Adrenal gland (tissue), 9 donors: ENCODE measurements at regions not wholly inside any gene's neighbourhood (a gene's known extent, or its start where the extent isn't known, plus 50 kb on each side); places are given as distances from the start of the nearest gene placed in this dataset.

Experiments
- DNase-seq, 7 donors: peaks; one replicate each; pipeline ENCODE4 v3.0.0-alpha.2; 2019 to 2020
- H3K27ac ChIP-seq, 5 donors: fragments of 200-600 bp; sonication (generic) in 4 of 5; 1 replicate in 3 of 5; 2 replicates in 2 of 5; pipeline versions ENCODE4 v1.5.1 to v1.8.0; 2016 to 2020; ENCODE audit warnings: mild to moderate bottlenecking in 1 of 5
- H3K27me3 ChIP-seq: fragments of 200-600 bp; 2 replicates; pipeline ENCODE4 v1.8.0; 2021
- H3K36me3 ChIP-seq, 2 donors: fragments of 200-600 bp; replicated peaks in 1 of 2; 1 replicate in 1 of 2; 2 replicates in 1 of 2; pipeline versions ENCODE4 v1.5.1 to v1.8.0; 2018 to 2022
- H3K4me1 ChIP-seq, 2 donors: fragments of 200-600 bp; replicated peaks in 1 of 2; 1 replicate in 1 of 2; 2 replicates in 1 of 2; pipeline versions ENCODE4 v1.5.1 to v1.8.0; 2018 to 2021
- H3K4me3 ChIP-seq, 4 donors: fragments of 200-600 bp; sonication (generic) in 3 of 4; one replicate each; pipeline ENCODE4 v1.5.1; 2016 to 2018
- H3K9me3 ChIP-seq, 3 donors: fragments of 200-600 bp; sonication (generic) in 1 of 3; replicated peaks in 1 of 3; 1 replicate in 2 of 3; 2 replicates in 1 of 3; pipeline versions ENCODE4 v1.5.1 to v1.8.0; 2016 to 2021
- CTCF ChIP-seq, 6 experiments: fragments of 450-650 bp in 4 of 6; fragments of 200-600 bp in 2 of 6; sonication (generic) in 1 of 6; IDR thresholded peaks; 1 replicate in 5 of 6; 2 replicates in 1 of 6; pipeline versions ENCODE4 v1.5.1 to v1.8.0; 2016 to 2021; ENCODE audit warnings: antibody characterized with exemption in 6 of 6, mild to moderate bottlenecking in 2 of 6, moderate library complexity in 1 of 6
- POLR2A ChIP-seq, 2 donors: fragments of 450-650 bp; IDR thresholded peaks; one replicate each; pipeline ENCODE4 v1.6.1; 2017; ENCODE audit warnings: antibody characterized with exemption in 2 of 2, mild to moderate bottlenecking in 2 of 2, moderate library complexity in 1 of 2
- WGBS, 4 donors: extraction: QIAGEN DNeasy Blood & Tissue Kit in 2 of 4; methylation state at CpG; one replicate each; pipeline versions ENCODE4 v1.1.5 to v1.1.7; 2013 to 2017; 5-methylcytosine and 5-hydroxymethylcytosine counted together
- intact Hi-C, 2 donors: fragments of 100-400 bp; cut with DNase I; formaldehyde crosslinking; loops; one replicate each; pipeline versions ENCODE4 v1.14.1 to v1.15.0; 2022 to 2023
- donor health status: healthy with polysubstance abuse.
- donor health status: Bipolar disorder and iron deficiency.
- donor health status: DM: yes; HTN: yes; CAD: no.
- donor health status: DM: no; HTN: no; CAD: no.
- donor health status: DM: no; HTN: no; CAD: no.

- Histone ChIP-seq H3K36me3 (no peaks in the 10 kb centered on the region), H3K27ac (no peak overlapping the region), H3K4me3 (no peak overlapping the region), H3K4me1 (no peaks in the 10 kb centered on the region), H3K27me3 (no peaks in the 10 kb centered on the region), H3K9me3 (no peaks in the 10 kb centered on the region)
- WGBS, 4 donors: 80 to 93% (median 87%) methylated on average over 3 of the region's 3 CpGs
- TF ChIP-seq CTCF (IDR thresholded peaks at IDR 0.05) (no peak), POLR2A (IDR thresholded peaks at IDR 0.05) (no peak)
- intact Hi-C loops: no loop called here
- no peak for DNase-seq
Observed at GRCh38 chr11:70930215-70930614, 322.2 kb downstream of the SHANK2 start.

GRCh38 chr11:70931430-70931829 is 320.9 kb downstream of the SHANK2 start:
- no peak overlapping the region for H3K27ac ChIP-seq
- H3K4me1 ChIP-seq: no peaks in the 10 kb centered on the region
- H3K36me3 ChIP-seq: no peaks in the 10 kb centered on the region
- intact Hi-C loops: no loop called here
- no peaks in the 10 kb centered on the region for H3K27me3 ChIP-seq
- H3K9me3 ChIP-seq: no peaks in the 10 kb centered on the region
- DNase-seq: no peak
- H3K4me3 ChIP-seq: no peak overlapping the region
- TF ChIP-seq POLR2A (IDR thresholded peaks at IDR 0.05) (no peak), CTCF (IDR thresholded peaks at IDR 0.05) (no peak)
- 77 to 87% (median 78%) methylated on average over 11 to 12 of the region's 12 CpGs for WGBS, 4 donors

- Histone ChIP-seq H3K27ac (no peak overlapping the region), H3K27me3 (no peaks in the 10 kb centered on the region), H3K9me3 (no peaks in the 10 kb centered on the region), H3K4me3 (no peak overlapping the region), H3K36me3 (no peaks in the 10 kb centered on the region), H3K4me1 (no peaks in the 10 kb centered on the region)
- DNase-seq: no peak
- TF ChIP-seq POLR2A (IDR thresholded peaks at IDR 0.05): no peak
- no peak for TF ChIP-seq CTCF (IDR thresholded peaks at IDR 0.05)
- 80 to 94% (median 87%) methylated on average over 9 to 10 of the region's 10 CpGs for WGBS, 4 donors
- intact Hi-C loops: no loop called here
Observed at GRCh38 chr11:70933981-70934583, 318.3 kb downstream of the SHANK2 start.

GRCh38 chr11:70935006-70935768 is 317.2 kb downstream of the SHANK2 start:
- no peak overlapping the region for H3K27ac ChIP-seq
- 78 to 83% (median 81%) methylated on average over 13 of the region's 13 CpGs for WGBS, 4 donors
- intact Hi-C loops: no loop called here
- no peaks in the 10 kb centered on the region for H3K27me3 ChIP-seq
- H3K36me3 ChIP-seq: no peaks in the 10 kb centered on the region
- H3K4me3 ChIP-seq: no peak overlapping the region
- H3K9me3 ChIP-seq: no peaks in the 10 kb centered on the region
- H3K4me1 ChIP-seq: no peaks in the 10 kb centered on the region
- DNase-seq: no peak
- TF ChIP-seq POLR2A (IDR thresholded peaks at IDR 0.05): no peak
- no peak for TF ChIP-seq CTCF (IDR thresholded peaks at IDR 0.05)
